ENCODE measurements at regions not wholly inside any gene's neighbourhood (a gene's known extent, or its start where the extent isn't known, plus 50 kb on each side); places are given as distances from the start of the nearest gene placed in this dataset.

- TF ChIP-seq POLR2A (IDR thresholded peaks at IDR 0.05): no peak
- no peak for TF ChIP-seq CTCF (IDR thresholded peaks at IDR 0.05)
These were observed 107.4 kb upstream of the SERBP1 start for GRCh38 chr1:67537667-67538018.

All from transverse colon (tissue), 3 donors.